Adrenal gland (tissue), 5 donors: ENCODE measurements at regions not wholly inside any gene's neighbourhood (a gene's known extent, or its start where the extent isn't known, plus 50 kb on each side); places are given as distances from the start of the nearest gene placed in this dataset.

ENCODE experiments used
- CTCF ChIP-seq, 6 experiments: fragments of 450-650 bp in 4 of 6; fragments of 200-600 bp in 2 of 6; sonication (generic) in 1 of 6; IDR thresholded peaks; 1 replicate in 5 of 6; 2 replicates in 1 of 6; pipeline versions ENCODE4 v1.5.1 to v1.8.0; 2016 to 2021; ENCODE audit warnings: antibody characterized with exemption in 6 of 6, mild to moderate bottlenecking in 2 of 6, moderate library complexity in 1 of 6
- POLR2A ChIP-seq, 2 donors: fragments of 450-650 bp; IDR thresholded peaks; one replicate each; pipeline ENCODE4 v1.6.1; 2017; ENCODE audit warnings: antibody characterized with exemption in 2 of 2, mild to moderate bottlenecking in 2 of 2, moderate library complexity in 1 of 2
- donor health status: DM: no; HTN: no; CAD: no.

- TF ChIP-seq POLR2A (IDR thresholded peaks at IDR 0.05): no peak
- no peak for TF ChIP-seq CTCF (IDR thresholded peaks at IDR 0.05)
Measured at GRCh38 chr11:96500440-96500839, 110.6 kb downstream of the JRKL start.
